Retina (tissue), 1 donor: ENCODE measurements at regions not wholly inside any gene's neighbourhood (a gene's known extent, or its start where the extent isn't known, plus 50 kb on each side); places are given as distances from the start of the nearest gene placed in this dataset.

ENCODE experiments used
- DNase-seq: peaks from one replicate; pipeline ENCODE4 v3.0.0-alpha.2; 2016

DNA sequence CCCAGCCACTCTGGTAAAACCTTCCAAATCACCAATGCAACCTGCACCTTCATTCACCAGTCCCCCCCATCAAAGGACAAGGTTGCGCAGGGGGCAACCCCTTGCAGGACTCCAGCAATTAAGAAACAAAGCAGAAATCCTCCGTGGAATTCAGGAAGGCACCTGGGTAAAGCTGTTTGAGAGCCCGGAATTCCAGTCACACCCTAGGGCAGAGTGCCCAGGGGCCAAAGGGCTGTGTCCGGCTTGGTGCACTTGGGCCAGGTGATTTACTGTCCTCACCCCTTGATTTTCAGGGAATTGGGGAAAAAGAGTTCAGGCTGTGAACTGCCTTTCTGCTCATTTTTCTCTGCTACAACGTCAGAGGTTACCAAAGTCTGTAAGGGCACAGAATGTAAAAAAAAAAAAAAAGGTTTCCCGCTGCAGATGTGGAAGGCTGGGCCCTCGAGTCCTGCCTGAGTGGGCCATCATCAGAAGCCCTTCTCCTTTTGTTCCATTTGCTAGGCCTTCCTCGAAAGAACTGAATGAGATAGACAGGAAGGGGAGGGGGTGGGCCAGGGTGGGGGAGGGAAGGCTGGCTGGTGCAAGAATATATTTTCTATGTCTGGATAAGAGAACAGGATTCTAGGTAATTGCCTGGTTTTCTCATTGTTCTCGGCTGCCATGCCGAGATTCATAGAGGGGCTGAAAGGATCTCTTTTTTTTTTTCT, 266.5 kb upstream of the PSMD7 start:
- DNase-seq, result no peak

DNA sequence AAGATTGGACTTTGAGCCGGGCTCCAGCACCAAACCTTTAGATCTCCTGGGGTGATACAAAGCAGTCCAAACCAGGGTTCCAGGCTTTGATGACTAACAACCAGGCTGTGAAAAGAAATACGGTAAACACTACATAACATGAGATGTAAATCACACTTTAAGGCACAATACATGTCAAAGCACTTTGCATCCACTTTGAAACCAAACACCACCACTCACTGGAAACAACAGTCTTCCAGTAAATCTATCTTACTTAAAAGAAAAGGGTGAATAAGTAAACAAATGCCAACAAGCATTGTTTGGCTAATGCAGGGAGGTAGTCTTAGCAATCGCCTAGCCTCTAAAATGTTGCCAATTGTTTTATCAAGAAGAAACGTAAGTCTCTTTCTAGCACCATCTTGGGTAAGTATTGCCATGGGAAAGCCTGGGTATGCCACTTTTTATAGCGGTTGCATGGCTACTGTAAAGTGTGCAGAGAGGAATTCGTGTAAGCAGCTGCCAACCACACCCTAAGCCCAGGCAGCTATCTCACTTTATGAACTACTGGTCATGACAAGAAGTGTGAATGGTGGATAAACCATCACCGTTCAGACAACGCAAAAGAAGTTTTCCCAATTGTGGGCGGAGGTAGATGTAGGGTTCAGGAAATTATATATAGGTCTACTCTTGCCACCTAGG, 267.4 kb upstream of the PSMD7 start:
- DNase-seq, result no peak

DNA sequence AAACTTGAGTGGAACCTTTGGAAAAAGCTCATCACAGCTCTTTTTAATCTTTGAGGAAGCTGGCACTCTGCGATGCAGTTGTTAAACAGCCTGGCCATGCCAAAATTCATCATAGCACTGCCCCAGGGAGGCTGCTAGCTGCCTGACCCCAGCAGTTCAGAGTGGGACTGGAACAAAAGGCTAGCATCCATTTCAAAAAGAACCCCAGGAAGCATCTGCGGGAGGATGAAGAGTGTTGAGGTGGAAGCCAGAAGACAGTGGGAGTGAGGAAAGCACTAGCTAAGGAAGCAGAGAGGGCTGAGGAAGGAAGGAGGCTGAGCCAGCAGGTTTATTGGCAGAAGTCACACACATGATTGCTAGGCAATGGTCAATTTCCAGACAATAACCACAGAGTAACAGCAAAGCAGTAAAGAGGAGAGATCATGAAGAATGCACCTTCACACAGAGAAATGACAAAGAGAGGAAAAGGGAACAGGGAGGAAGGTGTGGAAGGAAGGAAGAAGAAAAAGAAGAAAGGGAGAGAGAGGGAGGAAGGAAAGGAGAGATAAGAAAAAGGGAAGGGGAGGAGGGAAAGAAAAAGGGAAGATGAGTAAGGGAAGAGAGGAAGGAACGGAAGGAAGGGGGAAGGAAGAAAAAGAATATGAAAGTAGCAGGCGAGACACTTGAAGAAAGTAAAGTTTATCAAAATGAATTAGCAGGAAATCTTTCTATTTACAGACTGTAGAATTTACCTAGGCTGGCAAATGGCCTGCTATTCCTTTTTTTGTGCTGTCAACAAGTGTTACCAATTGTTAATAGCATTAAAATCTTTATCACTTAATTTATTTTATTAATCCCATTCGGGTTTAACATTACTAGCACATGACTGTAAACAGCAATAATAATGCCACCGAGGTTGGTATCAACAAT, 270.0 kb upstream of the PSMD7 start:
- DNase-seq, result no peak

DNA sequence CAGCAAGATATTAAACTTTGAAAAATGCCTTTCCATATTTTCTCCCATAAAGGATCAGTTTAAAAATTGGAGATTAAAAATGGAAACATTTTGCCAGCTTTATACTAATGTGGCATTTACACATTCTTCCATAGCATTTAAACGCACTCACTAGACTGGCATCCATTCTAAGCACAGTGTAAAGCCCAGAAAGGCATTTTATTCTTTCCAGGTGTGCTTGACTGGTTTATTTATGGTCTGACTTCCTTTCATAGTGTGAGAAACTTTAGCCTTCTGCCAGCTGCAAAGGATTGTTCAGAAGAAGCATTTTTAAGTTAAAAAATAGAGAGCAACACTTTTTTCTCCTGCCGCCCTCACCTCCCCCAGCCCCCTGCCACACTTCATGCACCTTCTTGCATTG, 271.7 kb upstream of the PSMD7 start:
- no peak for DNase-seq

DNA sequence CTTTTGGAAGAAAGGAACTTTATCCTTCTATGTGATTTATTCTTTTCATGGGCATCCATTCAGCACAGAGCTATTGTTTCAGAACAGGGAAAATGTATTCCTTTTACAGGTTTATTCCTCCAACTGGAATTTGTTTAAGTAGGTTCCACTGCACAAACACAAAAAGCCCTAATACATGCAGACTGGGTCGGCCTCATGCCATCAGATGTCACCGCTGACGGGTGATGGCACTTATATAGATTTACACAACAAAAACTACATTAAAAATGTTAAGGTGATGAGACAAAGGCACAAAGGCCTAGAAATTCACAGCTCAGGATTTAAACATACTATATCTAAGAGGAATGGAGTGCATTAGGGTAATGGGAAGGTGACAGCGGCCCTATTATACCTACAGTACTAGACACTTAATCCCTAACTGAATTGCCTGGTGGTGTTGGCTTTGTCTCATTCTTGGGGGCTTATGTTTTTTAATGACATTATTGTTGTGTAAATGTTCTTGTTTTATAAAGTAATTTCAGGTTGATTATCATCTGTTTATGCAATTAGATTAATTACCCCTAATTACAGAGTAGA, 276.4 kb upstream of the PSMD7 start:
- no peak for DNase-seq

DNA sequence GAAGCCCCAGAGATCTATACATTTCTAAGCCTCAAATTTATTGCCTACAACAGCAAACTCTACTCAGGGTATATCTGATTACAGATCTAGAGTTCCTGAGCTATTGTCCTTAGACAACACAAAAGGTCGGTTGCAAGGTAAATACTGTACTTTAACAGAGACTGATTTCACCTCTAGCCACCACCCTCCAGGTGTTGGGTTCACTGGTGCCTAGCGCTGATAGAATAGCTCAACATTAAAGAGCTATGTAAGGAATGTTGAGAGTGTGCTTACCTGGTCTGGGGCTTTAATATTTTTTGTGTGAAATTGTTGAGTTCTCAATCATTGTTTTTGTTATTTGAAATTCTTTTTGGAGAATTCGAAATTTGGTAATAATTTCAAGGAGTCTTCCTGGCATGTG, 277.0 kb upstream of the PSMD7 start:
- DNase-seq, result no peak

DNA sequence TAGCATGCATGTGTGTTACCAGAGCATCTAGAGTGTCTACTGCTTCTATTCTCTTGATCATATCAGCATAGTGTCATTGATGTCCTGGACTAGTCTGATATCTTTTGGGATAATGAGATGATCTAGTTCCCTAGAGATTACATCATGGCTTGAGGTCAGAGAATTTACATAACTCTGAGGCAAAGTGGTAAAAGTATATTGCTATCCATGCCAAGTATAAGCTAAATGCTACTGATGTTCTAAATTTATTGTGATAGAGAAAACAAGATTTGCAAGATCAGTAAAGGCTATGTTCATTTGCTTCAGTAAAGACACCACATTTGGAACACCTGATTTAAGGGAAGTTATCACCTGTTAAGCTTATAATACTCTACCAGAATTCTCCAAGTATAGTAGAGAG, 280.7 kb upstream of the PSMD7 start:
- no peak for DNase-seq

DNA sequence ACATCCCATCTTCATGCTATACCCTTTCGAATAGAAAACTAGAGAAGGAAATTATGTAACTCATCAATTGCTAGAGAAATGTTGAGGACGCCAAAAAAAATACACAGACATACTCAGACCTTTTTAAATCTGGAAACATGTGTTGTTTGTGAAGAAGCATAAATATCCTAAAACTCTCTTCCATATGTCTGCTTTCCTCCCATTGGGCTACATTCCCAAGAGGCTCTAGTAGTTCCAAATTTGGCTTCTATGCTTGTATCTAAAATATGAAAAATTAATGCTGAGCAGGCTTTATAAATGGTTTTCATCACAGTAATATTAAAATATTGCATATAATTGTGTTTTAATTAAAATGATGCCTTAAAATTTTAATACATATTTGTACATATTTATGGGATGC, 297.9 kb upstream of the PSMD7 start:
- DNase-seq, result no peak

DNA sequence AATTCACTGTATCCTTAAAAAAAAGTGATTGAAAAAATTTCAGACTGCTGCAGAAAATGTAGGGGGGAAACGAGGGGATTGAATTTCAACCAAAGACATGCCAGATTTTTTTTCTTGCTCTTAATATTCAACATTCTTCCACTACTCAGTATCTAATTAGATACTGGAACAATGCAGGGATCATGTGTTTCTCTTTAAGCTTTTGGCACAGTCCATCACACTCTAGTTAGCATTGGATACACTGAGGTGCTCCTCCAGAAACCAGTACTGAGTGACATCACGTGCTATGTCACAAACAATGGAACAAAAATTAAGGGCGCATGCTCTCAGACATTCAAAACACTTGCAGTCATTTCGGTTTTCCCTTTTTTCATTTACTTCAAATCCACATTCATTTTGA, 298.6 kb upstream of the PSMD7 start:
- no peak for DNase-seq

DNA sequence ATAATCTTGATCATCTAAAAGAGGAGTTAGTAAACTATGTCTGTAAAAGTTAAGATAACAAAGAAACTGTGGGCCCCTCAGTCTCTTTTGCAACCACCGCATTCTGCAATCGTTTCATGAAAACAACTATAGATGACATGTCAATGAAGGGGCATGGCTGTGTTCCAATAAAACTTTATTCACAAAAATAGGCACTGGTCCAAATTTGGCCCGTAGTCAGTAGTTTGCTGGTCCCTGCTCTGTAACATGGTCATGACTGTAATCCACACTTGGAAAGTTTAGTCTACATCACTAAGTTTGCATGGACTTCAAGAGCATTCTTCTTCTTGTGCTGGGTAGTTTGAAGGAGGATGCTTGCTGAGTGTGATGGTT, 299.3 kb upstream of the PSMD7 start:
- no peak for DNase-seq

DNA sequence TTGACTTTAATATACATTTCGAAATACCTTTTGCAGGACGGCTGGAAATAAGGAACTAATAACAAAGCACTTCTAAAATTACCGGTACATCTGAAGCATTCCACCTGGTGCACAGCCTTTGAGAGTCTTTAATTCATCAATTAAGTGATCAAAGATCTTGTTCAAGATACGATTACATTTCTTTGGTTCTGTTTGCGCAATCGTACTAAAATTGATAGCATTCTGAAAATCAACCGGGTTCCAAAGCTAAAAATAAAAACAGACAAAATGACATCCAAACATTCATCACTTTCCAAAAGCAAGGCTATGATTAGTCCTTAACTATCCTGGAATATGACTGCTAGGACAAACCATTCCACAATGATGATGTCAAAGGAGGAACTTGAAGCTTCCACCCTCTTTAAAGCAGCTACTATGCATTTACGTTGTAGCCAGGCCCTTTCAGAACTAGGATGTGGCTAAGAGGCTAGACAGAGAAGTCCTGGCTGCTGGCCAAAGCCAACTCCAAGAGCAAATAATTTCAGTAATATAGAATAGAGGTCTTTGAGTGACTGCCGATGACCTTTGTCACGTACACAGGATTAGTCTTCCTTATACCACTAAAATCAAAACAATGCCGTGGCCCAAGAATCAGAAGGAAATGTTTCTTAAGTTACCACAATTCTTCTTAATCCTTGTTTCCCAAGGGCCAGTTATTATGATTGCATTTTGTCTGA, 299.8 kb upstream of the PSMD7 start:
- no peak for DNase-seq

DNA sequence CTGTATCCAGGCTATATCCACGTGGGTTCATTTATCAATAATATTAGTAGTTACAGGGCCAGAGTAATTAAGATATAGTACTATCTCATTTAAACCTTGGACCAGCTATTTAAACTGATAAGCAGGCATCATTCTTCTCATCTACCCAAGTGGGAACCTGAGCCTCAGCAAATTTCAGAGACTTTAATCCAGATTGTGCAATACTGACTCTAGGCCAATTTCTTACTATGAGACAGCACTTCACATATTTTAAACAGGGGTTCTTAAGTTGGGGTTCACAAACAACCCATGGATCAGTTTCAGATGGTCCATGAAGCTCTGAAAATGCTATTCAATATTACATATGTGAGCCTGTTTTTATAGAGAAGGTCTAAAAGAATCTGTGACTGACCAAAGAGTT, 302.7 kb upstream of the PSMD7 start:
- no peak for DNase-seq

DNA sequence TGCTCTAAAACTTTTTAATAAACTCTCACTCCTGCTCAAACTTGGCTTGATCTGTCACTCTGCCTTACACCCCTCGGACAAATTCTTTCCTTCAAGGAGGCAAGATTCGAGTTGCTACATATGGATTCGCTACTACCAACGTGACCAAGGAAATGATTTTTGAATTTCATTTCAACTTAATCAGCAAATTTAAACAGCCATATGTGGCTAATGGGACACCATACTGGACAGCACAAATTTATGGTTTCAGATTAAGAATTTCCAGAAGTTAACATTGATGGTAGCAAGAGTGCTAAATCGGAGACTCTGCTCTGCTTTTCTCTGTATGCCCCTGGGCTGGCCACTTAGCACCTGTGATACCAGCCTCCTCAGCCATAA, 318.2 kb upstream of the PSMD7 start:
- DNase-seq, result no peak

DNA sequence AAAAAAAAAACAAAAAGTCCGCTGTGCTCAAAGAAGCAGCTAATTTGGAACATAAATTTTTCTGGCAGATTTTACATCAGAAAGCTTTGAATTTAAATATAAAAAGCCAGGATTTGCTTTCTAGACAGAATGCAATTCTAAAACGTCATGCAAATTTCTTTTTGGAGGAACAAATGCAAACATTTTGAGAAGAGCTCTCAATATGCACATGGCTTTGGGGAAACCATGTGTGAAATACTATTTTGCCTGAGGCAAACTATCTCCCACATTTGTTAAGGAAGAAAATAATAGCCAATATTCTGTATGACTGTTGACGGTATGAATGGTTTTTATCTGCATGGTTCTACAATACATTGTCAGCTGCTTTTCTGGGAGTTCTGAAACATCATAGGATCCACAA, 320.0 kb upstream of the PSMD7 start:
- no peak for DNase-seq

DNA sequence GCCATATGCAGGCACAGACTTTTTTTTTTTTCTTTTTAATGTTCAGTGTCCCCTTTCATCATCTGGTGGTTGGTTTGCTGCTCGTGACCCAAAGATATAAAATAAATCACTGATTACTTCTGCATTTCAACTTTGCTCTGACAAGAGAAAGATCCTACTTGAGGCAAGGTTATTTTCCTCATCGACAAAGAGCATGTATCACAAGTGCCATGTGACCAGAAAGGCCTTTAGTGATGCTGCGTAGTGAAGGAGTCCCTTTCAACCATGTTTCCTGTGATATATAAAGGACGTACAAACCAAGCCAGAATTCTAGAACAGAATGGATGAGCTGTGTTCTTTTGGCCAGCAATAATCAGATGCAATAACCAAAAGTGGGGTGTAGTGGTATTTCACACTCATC, 323.4 kb upstream of the PSMD7 start:
- no peak for DNase-seq

DNA sequence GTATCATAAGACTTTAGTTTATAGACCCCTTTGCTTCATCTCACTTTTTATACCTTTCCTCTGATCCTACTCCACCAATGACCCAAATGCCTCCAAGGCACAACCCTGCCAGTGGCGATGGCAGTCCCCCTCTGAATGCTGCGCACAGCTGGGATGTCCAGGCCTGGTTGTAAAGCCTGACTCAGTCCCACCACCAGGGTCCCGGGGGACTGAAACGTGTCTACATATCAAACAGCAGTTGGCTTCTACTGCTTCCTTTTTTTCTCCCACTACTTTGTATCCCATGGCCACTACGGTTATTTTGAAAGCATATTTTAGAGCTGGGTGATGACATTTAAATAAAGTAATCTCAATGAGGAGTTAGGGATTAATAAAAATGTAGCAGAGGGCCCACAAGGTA, 329.8 kb upstream of the PSMD7 start:
- no peak for DNase-seq

DNA sequence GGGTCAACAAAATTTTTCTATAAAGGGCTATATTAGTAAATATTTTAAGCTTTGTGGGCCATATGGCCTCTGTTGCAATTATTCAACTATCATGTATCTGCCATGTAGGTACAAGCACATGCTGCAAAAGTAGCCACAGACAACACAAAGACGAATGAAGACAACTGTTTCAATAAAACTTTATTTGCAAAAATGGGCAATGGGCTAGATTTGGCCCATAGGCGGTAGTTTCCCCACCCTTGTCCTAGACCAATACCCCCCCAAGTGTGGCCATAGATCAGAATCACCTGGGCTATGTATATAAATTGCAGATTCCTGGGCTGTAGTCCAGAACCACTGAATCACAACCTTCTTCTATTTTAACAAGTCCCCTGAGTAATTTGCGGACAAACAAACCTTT, 331.0 kb upstream of the PSMD7 start:
- no peak for DNase-seq

DNA sequence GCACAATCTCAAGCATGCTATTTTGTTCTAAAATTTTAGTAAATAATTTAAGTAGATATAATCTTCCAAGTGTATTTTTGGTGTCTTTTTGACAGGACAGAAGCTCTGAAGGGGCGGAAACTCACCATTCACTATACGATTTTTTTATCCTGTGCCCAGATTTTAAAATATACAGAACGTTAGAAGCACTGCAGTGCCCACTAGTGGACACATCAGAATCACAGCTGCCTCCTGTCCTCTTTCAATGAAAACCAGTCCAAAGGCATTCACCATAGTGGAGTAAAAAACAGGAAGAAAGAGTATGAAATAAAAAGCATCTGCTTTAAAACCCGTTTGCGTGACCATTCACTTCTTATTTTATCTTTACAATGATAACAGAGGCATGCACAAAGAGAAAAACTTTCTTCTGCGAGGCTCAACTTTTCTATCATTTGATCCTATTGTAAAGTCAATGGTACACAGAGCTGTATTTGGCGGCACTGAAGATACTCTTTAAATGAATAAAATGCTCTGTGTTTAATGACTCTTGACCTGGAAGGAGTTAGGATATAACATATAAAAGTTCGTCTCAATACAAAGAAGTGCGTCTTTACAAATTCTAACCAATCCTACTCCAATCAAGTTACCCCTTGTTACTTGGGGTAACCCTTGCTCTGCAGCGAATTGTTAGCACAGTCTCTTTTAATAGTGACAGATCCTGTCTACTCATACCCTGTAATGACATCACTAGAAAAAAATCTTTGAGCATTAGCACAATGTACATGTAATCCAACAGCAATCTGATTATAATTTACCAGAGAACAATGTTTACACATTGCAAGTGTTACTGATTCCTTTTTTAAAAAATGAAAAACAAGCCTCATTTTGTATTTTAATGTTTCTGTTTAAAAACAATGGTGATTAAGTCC, 339.8 kb upstream of the PSMD7 start:
- DNase-seq, result peak; percentile 71

DNA sequence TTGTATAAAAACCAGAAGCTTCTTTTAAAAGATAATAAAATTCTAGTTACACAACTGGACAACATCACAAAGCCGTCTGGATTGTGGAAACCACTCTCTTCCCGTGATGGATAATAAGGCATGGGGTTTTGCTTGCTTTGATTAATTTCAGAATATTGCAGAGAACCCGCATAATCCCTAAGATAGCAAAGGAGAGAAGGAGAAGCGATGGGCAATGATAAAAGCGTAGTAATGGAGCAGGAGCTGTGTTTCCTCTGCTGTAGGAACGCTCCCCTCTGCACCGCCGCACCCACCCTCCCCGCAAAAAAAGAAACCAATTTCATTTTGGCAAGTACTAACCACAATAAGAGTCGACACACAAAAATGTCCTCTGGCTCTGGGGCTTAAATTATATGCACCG, 340.9 kb upstream of the PSMD7 start:
- no peak for DNase-seq

DNA sequence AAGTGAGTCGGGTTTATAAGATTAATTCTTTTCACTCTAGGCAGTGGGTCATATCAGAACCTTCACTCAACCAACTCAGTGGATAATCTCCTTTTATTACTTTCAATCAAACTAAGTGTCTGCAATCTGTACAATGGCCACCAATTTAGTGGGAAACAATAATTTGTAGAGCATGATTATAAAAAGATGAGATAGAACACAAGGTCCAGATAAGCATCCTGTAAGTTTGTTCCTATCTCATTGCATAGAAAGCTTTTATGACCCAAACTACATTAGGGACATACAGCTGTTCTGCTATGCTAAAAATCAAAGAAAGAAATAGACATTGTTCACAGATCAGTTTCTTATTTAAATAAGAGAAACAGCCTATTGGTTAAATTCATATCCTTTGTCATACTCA, 341.4 kb upstream of the PSMD7 start:
- no peak for DNase-seq

DNA sequence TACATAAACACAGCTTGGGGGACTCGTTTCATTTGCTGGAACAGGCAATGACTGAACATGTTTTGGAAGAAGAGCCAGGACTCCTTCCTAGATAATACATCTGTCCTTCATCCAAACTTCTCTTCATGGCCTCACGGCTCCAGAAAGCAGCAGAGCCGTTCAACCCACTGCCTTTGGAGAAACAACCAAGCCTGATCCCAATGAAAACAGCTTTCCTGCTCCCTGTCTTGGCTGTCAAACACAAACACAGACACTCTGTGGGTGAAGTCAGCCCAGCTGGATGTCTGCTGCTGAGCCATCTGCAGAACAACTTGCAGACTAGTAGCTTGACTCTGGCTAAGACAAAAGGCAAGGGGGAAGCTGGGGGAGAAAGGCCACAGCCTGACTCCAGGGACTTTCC, 345.1 kb upstream of the PSMD7 start:
- DNase-seq, result peak; percentile 30
